Type B pancreatic cell (in vitro differentiated cells): ENCODE measurements at regions not wholly inside any gene's neighbourhood (a gene's known extent, or its start where the extent isn't known, plus 50 kb on each side); places are given as distances from the start of the nearest gene placed in this dataset.
A peak's percentile ranks its signal among the peaks of the same experiment; 100 is the strongest.

ENCODE experiments used
- DNase-seq: peaks from one replicate; pipeline ENCODE4 v3.0.0; 2021; ENCODE audit warnings: mixed read lengths; ENCODE audit not compliant: unreplicated experiment; ENCODE audit errors: extremely low spot score
- H3K27ac Mint-ChIP-seq: 2 replicates; pipeline ENCODE4 v1.8.0; 2021; ENCODE audit warnings: mild to moderate bottlenecking, mixed read lengths
- H3K27me3 Mint-ChIP-seq: 2 replicates; pipeline ENCODE4 v1.8.0; 2021; ENCODE audit warnings: mixed read lengths
- H3K36me3 Mint-ChIP-seq: 2 replicates; pipeline ENCODE4 v1.8.0; 2021; ENCODE audit warnings: mixed read lengths
- H3K4me1 Mint-ChIP-seq: one replicate; pipeline ENCODE4 v1.8.0; 2021; ENCODE audit warnings: mixed read lengths; ENCODE audit not compliant: unreplicated experiment
- H3K4me3 Mint-ChIP-seq: 2 replicates; pipeline ENCODE4 v1.8.0; 2021; ENCODE audit warnings: mild to moderate bottlenecking, mixed read lengths
- H3K9me3 Mint-ChIP-seq: 2 replicates; pipeline ENCODE4 v1.8.0; 2021; ENCODE audit warnings: mixed read lengths
- CTCF ChIP-seq: fragments of 200-600 bp; sonication (generic); conservative IDR thresholded peaks from 2 replicates; pipeline ENCODE4 v1.5.0; 2021; ENCODE audit warnings: antibody characterized with exemption, mild to moderate bottlenecking

- Mint-ChIP-seq H3K27ac (no peak overlapping the region), H3K27me3 (no peaks in the 10 kb centered on the region), H3K9me3 (no peaks in the 10 kb centered on the region), H3K4me3 (peak overlapping the region; percentile 14), H3K4me1 (peaks cover 53% of the 10 kb centered on the region), H3K36me3 (no peaks in the 10 kb centered on the region)
- no peak for TF ChIP-seq CTCF
- DNase-seq = no peak
Measured at GRCh38 chr10:78684947-78685346, 383.8 kb upstream of the ZMIZ1 start.

GRCh38 chr10:78685466-78686103 is 383.2 kb upstream of the ZMIZ1 start:
- no peak for TF ChIP-seq CTCF
- Mint-ChIP-seq H3K9me3 (no peaks in the 10 kb centered on the region), H3K27ac (no peak overlapping the region), H3K4me3 (no peak overlapping the region), H3K36me3 (no peaks in the 10 kb centered on the region), H3K4me1 (peaks cover 53% of the 10 kb centered on the region), H3K27me3 (no peaks in the 10 kb centered on the region)
- no peak for DNase-seq

GRCh38 chr10:78686444-78687060 is 382.2 kb upstream of the ZMIZ1 start:
- peaks cover 58% of the 10 kb centered on the region for H3K4me1 Mint-ChIP-seq
- no peaks in the 10 kb centered on the region for H3K9me3 Mint-ChIP-seq
- no peaks in the 10 kb centered on the region for H3K36me3 Mint-ChIP-seq
- no peak for DNase-seq
- TF ChIP-seq CTCF = no peak
- H3K27ac Mint-ChIP-seq = no peak overlapping the region
- H3K27me3 Mint-ChIP-seq = no peaks in the 10 kb centered on the region
- H3K4me3 Mint-ChIP-seq = no peak overlapping the region

GRCh38 chr10:78687626-78688025 is 381.1 kb upstream of the ZMIZ1 start:
- no peaks in the 10 kb centered on the region for H3K27me3 Mint-ChIP-seq
- no peak for DNase-seq
- H3K27ac Mint-ChIP-seq = no peak overlapping the region
- H3K9me3 Mint-ChIP-seq = no peaks in the 10 kb centered on the region
- H3K36me3 Mint-ChIP-seq = no peaks in the 10 kb centered on the region
- no peak for TF ChIP-seq CTCF
- peaks cover 59% of the 10 kb centered on the region for H3K4me1 Mint-ChIP-seq
- no peak overlapping the region for H3K4me3 Mint-ChIP-seq

GRCh38 chr10:78688230-78688900 is 380.4 kb upstream of the ZMIZ1 start:
- no peak for TF ChIP-seq CTCF
- Mint-ChIP-seq H3K9me3 (no peaks in the 10 kb centered on the region), H3K27ac (peak overlapping the region; percentile 45), H3K36me3 (no peaks in the 10 kb centered on the region), H3K27me3 (no peaks in the 10 kb centered on the region), H3K4me1 (peaks cover 59% of the 10 kb centered on the region), H3K4me3 (peak overlapping the region; percentile 3)
- peak; percentile 64 for DNase-seq
